Prostate gland (tissue), 2 donors: ENCODE measurements at regions not wholly inside any gene's neighbourhood (a gene's known extent, or its start where the extent isn't known, plus 50 kb on each side); places are given as distances from the start of the nearest gene placed in this dataset.
"Not testable (repeated sequence)": the region's sequence is repeated elsewhere in the genome, so short reads cannot be mapped to it uniquely, and the experiment has no call there.

Experiments
- DNase-seq: peaks from one replicate; pipeline ENCODE4 v3.0.0-alpha.2; 2019; ENCODE audit warnings: low spot score
- H3K27ac ChIP-seq, 2 donors: fragments of 200-600 bp; sonication (generic); 2 replicates each; pipeline ENCODE4 v1.5.1; 2017 to 2019
- H3K27me3 ChIP-seq: fragments of 200-600 bp; sonication (generic); replicated peaks from 2 replicates; pipeline ENCODE4 v1.5.1; 2019; ENCODE audit not compliant: insufficient read depth
- H3K36me3 ChIP-seq, 2 donors: fragments of 200-600 bp; sonication (generic); 1 replicate in 1 of 2; 2 replicates in 1 of 2; pipeline versions ENCODE4 v1.5.1 to v1.8.1; 2017 to 2019
- H3K4me1 ChIP-seq: fragments of 200-600 bp; sonication (generic); replicated peaks from 2 replicates; pipeline ENCODE4 v1.5.1; 2019
- H3K4me3 ChIP-seq, 2 donors: fragments of 200-600 bp; sonication (generic); 2 replicates each; pipeline ENCODE4 v1.5.1; 2017 to 2019
- H3K9me3 ChIP-seq: fragments of 200-600 bp; sonication (generic); 2 replicates; pipeline ENCODE4 v1.5.1; 2017
- CTCF ChIP-seq, 4 experiments: fragments of 200-600 bp in 2 of 4; fragments of 450-650 bp in 2 of 4; sonication (generic) in 2 of 4; IDR thresholded peaks; 1 replicate in 3 of 4; 2 replicates in 1 of 4; pipeline ENCODE4 v1.5.1; 2016 to 2019; ENCODE audit warnings: antibody characterized with exemption in 4 of 4, mild to moderate bottlenecking in 2 of 4, moderate library complexity in 2 of 4
- POLR2A ChIP-seq: fragments of 450-650 bp; IDR thresholded peaks from one replicate; pipeline ENCODE4 v1.6.1; 2016; ENCODE audit warnings: antibody characterized with exemption, mild to moderate bottlenecking
- POLR2AphosphoS5 ChIP-seq: sonication (generic); formaldehyde crosslinking; IDR thresholded peaks from one replicate; pipeline ENCODE4 v1.6.1; 2017; ENCODE audit warnings: antibody characterized with exemption
- WGBS: methylation state at CpG from one replicate; pipeline ENCODE4 v1.1.5; 2018; 5-methylcytosine and 5-hydroxymethylcytosine counted together
- intact Hi-C: fragments of 100-400 bp; cut with DNase I; formaldehyde crosslinking; loops from one replicate; pipeline ENCODE4 v1.14.2; 2022
- small RNA-seq, 2 donors: library from RNA; depleted of rRNA; stranded (forward); fragments of <200 nt; gene quantifications; one replicate each; pipeline ENCODE3, GENCODE V24; 2016

- no peaks in the 10 kb centered on the region for H3K4me1 ChIP-seq
- no peaks in the 10 kb centered on the region for H3K27me3 ChIP-seq
- H3K4me3 ChIP-seq, result no peak overlapping the region
- TF ChIP-seq POLR2A (no peak), POLR2AphosphoS5 (no peak), CTCF (IDR thresholded peaks at IDR 0.05) (no peak)
- DNase-seq, result no peak
- 61% methylated on average over 3 of the region's 3 CpGs for WGBS
- H3K36me3 ChIP-seq, result no peaks in the 10 kb centered on the region
- H3K27ac ChIP-seq, result no peak overlapping the region
- H3K9me3 ChIP-seq, result no peaks in the 10 kb centered on the region
- intact Hi-C loops, result no loop called here
These were observed 50.7 kb upstream of the NIPA1 start for GRCh38 chr15:22735781-22736180.

- H3K27ac ChIP-seq, H3K27me3 ChIP-seq, H3K4me1 ChIP-seq, H3K4me3 ChIP-seq, H3K9me3 ChIP-seq, intact Hi-C loops, DNase-seq, H3K36me3 ChIP-seq: not testable (repeated sequence)
These were observed 50.2 kb upstream of the NIPA1 start for GRCh38 chr15:22736200-22736599.

Small RNA genes in the stretch of these regions (small RNA-seq; reads per million reads assigned to genes)
- gene AC138649.4, result 0 reads per million in 2 donors
- 0 reads per million in 2 donors for gene RN7SL495P
